ENCODE measurements at regions not wholly inside any gene's neighbourhood (a gene's known extent, or its start where the extent isn't known, plus 50 kb on each side); places are given as distances from the start of the nearest gene placed in this dataset.
A peak's percentile ranks its signal among the peaks of the same experiment; 100 is the strongest.

DNA sequence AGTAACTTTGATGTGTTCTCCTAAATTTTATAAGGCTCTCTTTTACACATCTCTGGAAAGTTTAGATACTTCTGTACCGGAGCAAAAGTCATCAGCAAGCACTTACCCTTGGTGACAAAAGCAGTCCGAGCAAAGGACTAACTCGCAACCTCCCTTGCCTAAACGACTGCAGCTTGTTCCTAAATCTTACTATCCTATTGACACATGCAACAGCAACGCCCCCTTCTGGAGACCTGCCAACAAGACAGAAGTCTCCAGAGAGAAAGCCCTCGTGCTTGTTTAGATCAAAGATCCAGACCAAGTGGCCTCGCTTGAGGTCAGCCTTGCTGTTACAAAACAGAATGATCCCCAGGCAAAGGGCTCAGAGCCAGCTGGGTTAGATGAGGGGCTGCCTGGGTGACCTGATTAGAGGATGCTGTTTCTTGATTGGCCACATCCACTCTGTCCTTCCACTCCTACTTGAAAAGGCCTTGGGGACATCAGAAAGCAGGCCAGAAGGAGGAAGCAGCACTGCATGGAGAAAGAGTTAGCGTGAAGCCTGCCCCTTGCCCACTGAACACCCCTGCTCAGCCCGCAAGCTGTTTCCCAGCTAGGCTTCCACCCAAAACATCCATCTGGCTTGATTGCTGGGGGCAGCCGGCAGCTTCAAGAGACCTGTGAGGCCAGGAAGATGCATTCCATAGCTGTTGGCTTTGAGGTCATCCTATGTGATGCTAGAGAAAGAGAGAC, 94.3 kb downstream of the HNRNPLL start (continued):
- TF ChIP-seq, protein P1, sequence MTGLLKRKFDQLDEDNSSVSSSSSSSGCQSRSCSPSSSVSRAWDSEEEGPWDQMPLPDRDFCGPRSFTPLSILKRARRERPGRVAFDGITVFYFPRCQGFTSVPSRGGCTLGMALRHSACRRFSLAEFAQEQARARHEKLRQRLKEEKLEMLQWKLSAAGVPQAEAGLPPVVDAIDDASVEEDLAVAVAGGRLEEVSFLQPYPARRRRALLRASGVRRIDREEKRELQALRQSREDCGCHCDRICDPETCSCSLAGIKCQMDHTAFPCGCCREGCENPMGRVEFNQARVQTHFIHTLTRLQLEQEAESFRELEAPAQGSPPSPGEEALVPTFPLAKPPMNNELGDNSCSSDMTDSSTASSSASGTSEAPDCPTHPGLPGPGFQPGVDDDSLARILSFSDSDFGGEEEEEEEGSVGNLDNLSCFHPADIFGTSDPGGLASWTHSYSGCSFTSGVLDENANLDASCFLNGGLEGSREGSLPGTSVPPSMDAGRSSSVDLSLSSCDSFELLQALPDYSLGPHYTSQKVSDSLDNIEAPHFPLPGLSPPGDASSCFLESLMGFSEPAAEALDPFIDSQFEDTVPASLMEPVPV (CRISPR knock-in tag; IDR thresholded peaks at IDR 0.05): 0 out of 2 replicates have a peak, but pooled peaks have one; percentile 63
- TF ChIP-seq SALL2 (CRISPR knock-in tag; IDR thresholded peaks at IDR 0.05): no peak; the same call in 1 of the 2 replicates
- peak; percentile 65 for TF ChIP-seq XRCC5 (optimal IDR thresholded peaks at IDR 0.05; ENCODE audit: low read length)
- no peak for TF ChIP-seq SCMH1 (CRISPR knock-in tag; IDR thresholded peaks at IDR 0.05; ENCODE audit: borderline replicate concordance)
- TF ChIP-seq, protein P2, sequence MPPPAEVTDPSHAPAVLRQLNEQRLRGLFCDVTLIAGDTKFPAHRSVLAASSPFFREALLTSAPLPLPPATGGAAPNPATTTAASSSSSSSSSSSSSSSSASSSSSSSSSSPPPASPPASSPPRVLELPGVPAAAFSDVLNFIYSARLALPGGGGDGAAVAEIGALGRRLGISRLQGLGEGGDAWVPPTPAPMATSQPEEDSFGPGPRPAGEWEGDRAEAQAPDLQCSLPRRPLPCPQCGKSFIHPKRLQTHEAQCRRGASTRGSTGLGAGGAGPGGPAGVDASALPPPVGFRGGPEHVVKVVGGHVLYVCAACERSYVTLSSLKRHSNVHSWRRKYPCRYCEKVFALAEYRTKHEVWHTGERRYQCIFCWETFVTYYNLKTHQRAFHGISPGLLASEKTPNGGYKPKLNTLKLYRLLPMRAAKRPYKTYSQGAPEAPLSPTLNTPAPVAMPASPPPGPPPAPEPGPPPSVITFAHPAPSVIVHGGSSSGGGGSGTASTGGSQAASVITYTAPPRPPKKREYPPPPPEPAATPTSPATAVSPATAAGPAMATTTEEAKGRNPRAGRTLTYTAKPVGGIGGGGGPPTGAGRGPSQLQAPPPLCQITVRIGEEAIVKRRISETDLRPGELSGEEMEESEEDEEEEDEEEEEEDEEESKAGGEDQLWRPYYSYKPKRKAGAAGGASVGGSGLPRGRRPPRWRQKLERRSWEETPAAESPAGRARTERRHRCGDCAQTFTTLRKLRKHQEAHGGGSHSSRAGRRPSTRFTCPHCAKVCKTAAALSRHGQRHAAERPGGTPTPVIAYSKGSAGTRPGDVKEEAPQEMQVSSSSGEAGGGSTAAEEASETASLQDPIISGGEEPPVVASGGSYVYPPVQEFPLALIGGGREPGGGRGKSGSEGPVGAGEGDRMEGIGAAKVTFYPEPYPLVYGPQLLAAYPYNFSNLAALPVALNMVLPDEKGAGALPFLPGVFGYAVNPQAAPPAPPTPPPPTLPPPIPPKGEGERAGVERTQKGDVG (CRISPR knock-in tag; IDR thresholded peaks at IDR 0.05; ENCODE audit: borderline replicate concordance): no peak
- no peak for TF ChIP-seq SMAD9 (CRISPR knock-in tag; IDR thresholded peaks at IDR 0.05)
- TF ChIP-seq ZNF205 (CRISPR knock-in tag; IDR thresholded peaks at IDR 0.05): peak; percentile 83
- TF ChIP-seq, protein P3, sequence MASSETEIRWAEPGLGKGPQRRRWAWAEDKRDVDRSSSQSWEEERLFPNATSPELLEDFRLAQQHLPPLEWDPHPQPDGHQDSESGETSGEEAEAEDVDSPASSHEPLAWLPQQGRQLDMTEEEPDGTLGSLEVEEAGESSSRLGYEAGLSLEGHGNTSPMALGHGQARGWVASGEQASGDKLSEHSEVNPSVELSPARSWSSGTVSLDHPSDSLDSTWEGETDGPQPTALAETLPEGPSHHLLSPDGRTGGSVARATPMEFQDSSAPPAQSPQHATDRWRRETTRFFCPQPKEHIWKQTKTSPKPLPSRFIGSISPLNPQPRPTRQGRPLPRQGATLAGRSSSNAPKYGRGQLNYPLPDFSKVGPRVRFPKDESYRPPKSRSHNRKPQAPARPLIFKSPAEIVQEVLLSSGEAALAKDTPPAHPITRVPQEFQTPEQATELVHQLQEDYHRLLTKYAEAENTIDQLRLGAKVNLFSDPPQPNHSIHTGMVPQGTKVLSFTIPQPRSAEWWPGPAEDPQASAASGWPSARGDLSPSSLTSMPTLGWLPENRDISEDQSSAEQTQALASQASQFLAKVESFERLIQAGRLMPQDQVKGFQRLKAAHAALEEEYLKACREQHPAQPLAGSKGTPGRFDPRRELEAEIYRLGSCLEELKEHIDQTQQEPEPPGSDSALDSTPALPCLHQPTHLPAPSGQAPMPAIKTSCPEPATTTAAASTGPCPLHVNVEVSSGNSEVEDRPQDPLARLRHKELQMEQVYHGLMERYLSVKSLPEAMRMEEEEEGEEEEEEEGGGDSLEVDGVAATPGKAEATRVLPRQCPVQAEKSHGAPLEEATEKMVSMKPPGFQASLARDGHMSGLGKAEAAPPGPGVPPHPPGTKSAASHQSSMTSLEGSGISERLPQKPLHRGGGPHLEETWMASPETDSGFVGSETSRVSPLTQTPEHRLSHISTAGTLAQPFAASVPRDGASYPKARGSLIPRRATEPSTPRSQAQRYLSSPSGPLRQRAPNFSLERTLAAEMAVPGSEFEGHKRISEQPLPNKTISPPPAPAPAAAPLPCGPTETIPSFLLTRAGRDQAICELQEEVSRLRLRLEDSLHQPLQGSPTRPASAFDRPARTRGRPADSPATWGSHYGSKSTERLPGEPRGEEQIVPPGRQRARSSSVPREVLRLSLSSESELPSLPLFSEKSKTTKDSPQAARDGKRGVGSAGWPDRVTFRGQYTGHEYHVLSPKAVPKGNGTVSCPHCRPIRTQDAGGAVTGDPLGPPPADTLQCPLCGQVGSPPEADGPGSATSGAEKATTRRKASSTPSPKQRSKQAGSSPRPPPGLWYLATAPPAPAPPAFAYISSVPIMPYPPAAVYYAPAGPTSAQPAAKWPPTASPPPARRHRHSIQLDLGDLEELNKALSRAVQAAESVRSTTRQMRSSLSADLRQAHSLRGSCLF (CRISPR knock-in tag; IDR thresholded peaks at IDR 0.05; ENCODE audit: borderline replicate concordance): no peak
- TF ChIP-seq, protein P4, sequence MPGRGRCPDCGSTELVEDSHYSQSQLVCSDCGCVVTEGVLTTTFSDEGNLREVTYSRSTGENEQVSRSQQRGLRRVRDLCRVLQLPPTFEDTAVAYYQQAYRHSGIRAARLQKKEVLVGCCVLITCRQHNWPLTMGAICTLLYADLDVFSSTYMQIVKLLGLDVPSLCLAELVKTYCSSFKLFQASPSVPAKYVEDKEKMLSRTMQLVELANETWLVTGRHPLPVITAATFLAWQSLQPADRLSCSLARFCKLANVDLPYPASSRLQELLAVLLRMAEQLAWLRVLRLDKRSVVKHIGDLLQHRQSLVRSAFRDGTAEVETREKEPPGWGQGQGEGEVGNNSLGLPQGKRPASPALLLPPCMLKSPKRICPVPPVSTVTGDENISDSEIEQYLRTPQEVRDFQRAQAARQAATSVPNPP (CRISPR knock-in tag; IDR thresholded peaks at IDR 0.05): 0 out of 2 replicates have a peak, but pooled peaks have one; percentile 67
- no peak for TF ChIP-seq SAFB2 (CRISPR knock-in tag; IDR thresholded peaks at IDR 0.05; ENCODE audit: borderline replicate concordance, low read depth)
- TF ChIP-seq ATF7-NPFF (CRISPR knock-in tag; IDR thresholded peaks at IDR 0.05; ENCODE audit: low read depth): no peak
- TF ChIP-seq IRX3 (CRISPR knock-in tag; IDR thresholded peaks at IDR 0.05; ENCODE audit: borderline replicate concordance, low read depth): no peak
- no peak for TF ChIP-seq SMAD1 (CRISPR knock-in tag; IDR thresholded peaks at IDR 0.05; ENCODE audit: borderline replicate concordance, low read depth)
- peak; percentile 88 for TF ChIP-seq ZNF350 (CRISPR knock-in tag; IDR thresholded peaks at IDR 0.05; ENCODE audit: borderline replicate concordance, low read depth)
- TF ChIP-seq ZNF772 (CRISPR knock-in tag; IDR thresholded peaks at IDR 0.05): no peak
- no peak for TF ChIP-seq KDM5A (IDR thresholded peaks at IDR 0.05; ENCODE audit: borderline replicate concordance, low read length)
- TF ChIP-seq NBN (conservative IDR thresholded peaks at IDR 0.05): no peak
- TF ChIP-seq NCOA2 (CRISPR knock-in tag; IDR thresholded peaks at IDR 0.05): no peak
- TF ChIP-seq IRF2 (CRISPR knock-in tag; IDR thresholded peaks at IDR 0.05): peak; percentile 28; the same call in 1 of the 2 replicates
